ENCODE measurements at regions not wholly inside any gene's neighbourhood (a gene's known extent, or its start where the extent isn't known, plus 50 kb on each side); places are given as distances from the start of the nearest gene placed in this dataset.

DNA sequence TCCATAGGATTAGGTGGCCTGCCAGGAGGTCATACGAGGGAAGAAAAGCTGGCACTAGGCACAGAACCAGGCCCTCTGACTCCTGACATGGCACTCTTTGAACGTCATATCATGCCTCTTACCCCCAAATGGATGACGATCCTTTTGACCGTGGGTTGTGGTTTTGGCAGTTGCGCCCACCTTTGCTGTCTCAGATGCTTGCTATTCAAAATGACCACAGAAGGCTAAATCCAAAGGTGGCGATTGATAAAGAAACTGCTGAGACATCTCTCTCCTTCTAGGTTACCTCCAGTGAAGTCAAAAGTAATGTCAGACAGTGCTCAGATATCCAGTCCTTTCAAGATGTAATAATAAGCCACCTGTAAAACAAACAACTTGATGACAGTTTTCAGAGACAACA is 385.0 kb downstream of the EFNA5 start:
- Mint-ChIP-seq H3K27ac (no peak overlapping the region), H3K27me3 (ENCODE audit: low read depth, poor library complexity) (peaks cover 3% of the 10 kb centered on the region), H3K4me1 (peaks cover 10% of the 10 kb centered on the region), H3K36me3 (ENCODE audit: low read depth) (no peaks in the 10 kb centered on the region), H3K9me3 (no peaks in the 10 kb centered on the region), H3K4me3 (no peak overlapping the region)
- DNase-seq = no peak
- TF ChIP-seq, protein P1, sequence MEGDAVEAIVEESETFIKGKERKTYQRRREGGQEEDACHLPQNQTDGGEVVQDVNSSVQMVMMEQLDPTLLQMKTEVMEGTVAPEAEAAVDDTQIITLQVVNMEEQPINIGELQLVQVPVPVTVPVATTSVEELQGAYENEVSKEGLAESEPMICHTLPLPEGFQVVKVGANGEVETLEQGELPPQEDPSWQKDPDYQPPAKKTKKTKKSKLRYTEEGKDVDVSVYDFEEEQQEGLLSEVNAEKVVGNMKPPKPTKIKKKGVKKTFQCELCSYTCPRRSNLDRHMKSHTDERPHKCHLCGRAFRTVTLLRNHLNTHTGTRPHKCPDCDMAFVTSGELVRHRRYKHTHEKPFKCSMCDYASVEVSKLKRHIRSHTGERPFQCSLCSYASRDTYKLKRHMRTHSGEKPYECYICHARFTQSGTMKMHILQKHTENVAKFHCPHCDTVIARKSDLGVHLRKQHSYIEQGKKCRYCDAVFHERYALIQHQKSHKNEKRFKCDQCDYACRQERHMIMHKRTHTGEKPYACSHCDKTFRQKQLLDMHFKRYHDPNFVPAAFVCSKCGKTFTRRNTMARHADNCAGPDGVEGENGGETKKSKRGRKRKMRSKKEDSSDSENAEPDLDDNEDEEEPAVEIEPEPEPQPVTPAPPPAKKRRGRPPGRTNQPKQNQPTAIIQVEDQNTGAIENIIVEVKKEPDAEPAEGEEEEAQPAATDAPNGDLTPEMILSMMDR (IDR thresholded peaks at IDR 0.05) = no peak

DNA sequence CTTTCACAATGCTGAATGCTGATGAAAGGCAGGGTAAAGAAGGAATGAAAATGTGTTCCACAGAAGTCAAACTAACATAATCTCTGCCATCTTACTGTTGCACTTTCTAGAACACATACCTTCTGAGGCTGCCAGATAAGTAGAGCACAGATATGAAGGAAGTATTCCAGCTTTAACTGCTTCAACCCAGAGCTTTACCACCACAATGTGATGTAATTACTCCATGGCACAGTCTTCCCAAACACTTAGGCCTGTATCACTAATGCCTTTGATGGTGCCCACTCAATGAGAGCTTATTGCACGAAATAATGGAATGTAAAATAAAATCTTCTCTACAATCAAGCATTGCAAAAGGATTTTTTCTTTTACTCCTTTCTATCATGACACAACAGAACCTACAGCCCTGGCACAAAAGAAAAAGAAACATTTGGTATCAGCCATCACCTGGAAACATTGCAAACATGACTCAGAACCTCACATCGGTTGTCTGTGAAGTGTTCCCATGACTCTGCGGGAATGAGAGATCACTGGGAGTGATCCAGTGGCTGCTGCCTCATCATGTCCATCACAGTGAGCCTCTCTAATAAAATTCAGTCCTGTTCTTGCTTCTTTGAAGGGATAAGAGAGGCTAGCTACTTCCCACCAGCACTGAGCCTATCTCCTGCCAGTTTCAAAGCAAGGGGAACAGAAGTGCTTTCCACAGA is 385.8 kb downstream of the EFNA5 start:
- H3K27ac Mint-ChIP-seq = no peak overlapping the region

DNA sequence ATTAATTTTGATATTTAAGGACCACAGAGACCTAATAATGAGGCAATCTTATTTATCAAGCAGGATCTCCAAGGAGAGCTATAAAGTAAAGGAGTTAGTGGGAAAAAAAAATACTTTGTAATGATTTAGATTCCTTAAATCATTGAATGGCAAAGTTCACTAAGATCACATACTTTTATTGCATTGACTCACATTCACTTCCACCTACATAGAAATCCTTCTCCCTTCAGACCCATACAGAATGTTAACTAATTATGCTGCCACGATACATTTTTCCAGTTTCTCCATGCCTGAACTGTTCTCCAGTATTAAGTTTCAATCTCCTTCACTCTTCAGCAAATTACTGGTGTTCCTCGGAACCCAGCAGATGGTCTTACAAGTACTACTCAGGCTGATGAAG is 388.7 kb downstream of the EFNA5 start:
- TF ChIP-seq, protein P1 (IDR thresholded peaks at IDR 0.05) = no peak
- H3K27me3 Mint-ChIP-seq (ENCODE audit: low read depth, poor library complexity) = no peaks in the 10 kb centered on the region
- no peaks in the 10 kb centered on the region for H3K9me3 Mint-ChIP-seq
- no peak for DNase-seq
- no peak overlapping the region for H3K4me3 Mint-ChIP-seq
- H3K36me3 Mint-ChIP-seq (ENCODE audit: low read depth) = no peaks in the 10 kb centered on the region
- H3K27ac Mint-ChIP-seq = no peak overlapping the region
- H3K4me1 Mint-ChIP-seq = peaks cover 6% of the 10 kb centered on the region

More for the DNA sequence above, 385.8 kb downstream of the EFNA5 start:
- Mint-ChIP-seq H3K9me3 (no peaks in the 10 kb centered on the region), H3K4me3 (no peak overlapping the region), H3K36me3 (ENCODE audit: low read depth) (no peaks in the 10 kb centered on the region), H3K4me1 (peaks cover 5% of the 10 kb centered on the region), H3K27me3 (ENCODE audit: low read depth, poor library complexity) (peaks cover 3% of the 10 kb centered on the region)
- DNase-seq = no peak
- TF ChIP-seq, protein P1 (IDR thresholded peaks at IDR 0.05) = no peak

DNA sequence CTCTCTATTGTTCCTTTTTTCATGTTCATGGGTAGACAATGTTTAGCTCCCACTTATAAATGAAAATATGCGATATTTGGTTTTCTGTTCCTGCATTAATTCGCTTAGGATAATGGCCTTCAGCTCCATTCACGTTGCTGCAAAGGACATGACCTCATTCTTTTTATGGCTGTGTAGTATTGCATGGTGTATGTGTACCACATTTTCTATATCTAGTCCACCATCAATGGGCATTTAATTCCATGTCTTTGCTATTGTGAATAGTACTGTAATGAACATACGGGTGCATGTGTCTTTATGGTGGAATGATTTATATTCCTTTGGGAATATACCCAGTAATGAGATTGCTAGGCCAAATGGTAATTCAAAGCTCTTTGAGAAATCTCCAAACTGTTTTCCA is 392.0 kb downstream of the EFNA5 start:
- Mint-ChIP-seq H3K27me3 (ENCODE audit: low read depth, poor library complexity) (no peaks in the 10 kb centered on the region), H3K9me3 (no peaks in the 10 kb centered on the region), H3K27ac (no peak overlapping the region), H3K4me3 (no peak overlapping the region), H3K36me3 (ENCODE audit: low read depth) (no peaks in the 10 kb centered on the region), H3K4me1 (peaks cover 6% of the 10 kb centered on the region)
- no peak for DNase-seq
- TF ChIP-seq, protein P1 (IDR thresholded peaks at IDR 0.05) = no peak

DNA sequence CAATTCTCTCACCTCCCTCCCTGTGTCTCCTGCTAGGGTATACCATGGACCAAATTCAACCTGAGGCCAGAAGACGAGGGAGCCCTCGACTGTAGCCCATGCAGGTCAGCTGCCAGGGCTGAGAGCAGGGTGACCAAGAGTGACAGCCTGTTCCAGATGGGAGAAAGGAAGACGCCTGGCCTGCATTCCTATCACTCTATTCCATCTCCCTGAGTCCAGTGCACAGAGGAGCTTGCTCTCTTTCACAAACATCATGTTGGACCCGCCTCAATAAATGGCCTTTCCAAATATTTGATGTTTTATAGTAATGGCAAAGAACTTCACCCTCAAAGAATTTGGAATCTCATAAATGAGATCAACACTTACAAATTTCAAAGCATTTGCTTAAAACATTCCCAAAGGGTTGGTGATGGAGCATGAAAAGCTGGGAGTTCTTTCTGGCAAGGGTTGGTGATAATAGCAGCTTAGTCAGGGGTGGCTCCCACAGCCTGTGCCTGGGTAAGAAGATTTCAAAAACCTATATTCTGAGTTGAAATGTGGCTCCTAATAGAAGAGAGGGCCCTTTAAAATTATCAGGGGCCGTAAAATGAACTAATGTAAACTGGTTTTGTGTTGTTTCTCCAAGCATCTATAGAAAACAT is 393.1 kb downstream of the EFNA5 start:
- H3K9me3 Mint-ChIP-seq = no peaks in the 10 kb centered on the region
- DNase-seq = no peak
- TF ChIP-seq, protein P1 (IDR thresholded peaks at IDR 0.05) = no peak
- H3K27me3 Mint-ChIP-seq (ENCODE audit: low read depth, poor library complexity) = no peaks in the 10 kb centered on the region
- no peak overlapping the region for H3K4me3 Mint-ChIP-seq
- H3K4me1 Mint-ChIP-seq = peaks cover 6% of the 10 kb centered on the region
- no peak overlapping the region for H3K27ac Mint-ChIP-seq
- H3K36me3 Mint-ChIP-seq (ENCODE audit: low read depth) = no peaks in the 10 kb centered on the region

DNA sequence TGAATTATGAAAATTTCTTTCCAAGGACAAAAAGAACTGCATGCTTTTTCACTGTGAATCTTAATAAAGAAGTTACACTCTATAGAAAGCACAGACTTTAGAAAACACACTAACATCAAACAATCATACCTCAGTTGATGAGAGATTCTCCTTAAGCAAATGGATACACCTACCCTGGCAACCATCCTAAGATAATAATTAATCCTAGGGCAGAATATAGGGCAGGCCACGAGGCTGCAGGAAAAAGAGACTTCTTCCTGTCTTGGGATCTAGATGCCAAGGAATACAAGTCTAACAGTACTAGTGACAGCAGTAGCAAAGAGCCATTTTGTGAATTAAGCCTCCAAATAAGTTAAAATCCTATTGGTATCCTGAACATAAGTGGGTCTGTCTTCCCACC is 395.4 kb downstream of the EFNA5 start:
- H3K36me3 Mint-ChIP-seq (ENCODE audit: low read depth) = no peaks in the 10 kb centered on the region

More for the DNA sequence above, 395.4 kb downstream of the EFNA5 start:
- Mint-ChIP-seq H3K4me1 (peaks cover 6% of the 10 kb centered on the region), H3K4me3 (no peak overlapping the region), H3K27me3 (ENCODE audit: low read depth, poor library complexity) (peaks cover 4% of the 10 kb centered on the region), H3K27ac (no peak overlapping the region), H3K9me3 (no peaks in the 10 kb centered on the region)
- TF ChIP-seq, protein P1 (IDR thresholded peaks at IDR 0.05) = no peak
- no peak for DNase-seq

Data from nephron progenitor cell (in vitro differentiated cells).